SKM-1 (cell line): ENCODE measurements at regions not wholly inside any gene's neighbourhood (a gene's known extent, or its start where the extent isn't known, plus 50 kb on each side); places are given as distances from the start of the nearest gene placed in this dataset.

Experiments
- DNase-seq: peaks from one replicate; lab custom pipeline; 2025; ENCODE audit not compliant: unreplicated experiment; lab: John Stamatoyannopoulos, UW

- no peak for DNase-seq
These were observed 140.3 kb upstream of the TCF21 start for GRCh38 chr6:133748628-133749027.

- no peak for DNase-seq
These were observed 139.5 kb upstream of the TCF21 start for GRCh38 chr6:133749427-133749826.

- no peak for DNase-seq
These were observed 136.8 kb upstream of the TCF21 start for GRCh38 chr6:133752129-133752528.

GRCh38 chr6:133753756-133754155, 135.2 kb upstream of the TCF21 start:
- no peak for DNase-seq

- DNase-seq: no peak
These were observed 134.6 kb upstream of the TCF21 start for GRCh38 chr6:133754298-133754697.

- no peak for DNase-seq
These were observed 132.7 kb upstream of the TCF21 start for GRCh38 chr6:133756078-133756695.

GRCh38 chr6:133757335-133757734, 131.6 kb upstream of the TCF21 start:
- DNase-seq: no peak

GRCh38 chr6:133758815-133759335, 130.0 kb upstream of the TCF21 start:
- DNase-seq: no peak

- DNase-seq: no peak
These were observed 129.4 kb upstream of the TCF21 start for GRCh38 chr6:133759524-133759923.

GRCh38 chr6:133761706-133762105, 127.2 kb upstream of the TCF21 start:
- no peak for DNase-seq

GRCh38 chr6:133764008-133764753, 124.7 kb upstream of the TCF21 start:
- DNase-seq: no peak

GRCh38 chr6:133764754-133765208, 124.1 kb upstream of the TCF21 start:
- DNase-seq: no peak

- no peak for DNase-seq
These were observed 121.4 kb upstream of the TCF21 start for GRCh38 chr6:133767357-133767970.

- no peak for DNase-seq
These were observed 120.1 kb upstream of the TCF21 start for GRCh38 chr6:133768656-133769295.

GRCh38 chr6:133769463-133769862, 119.5 kb upstream of the TCF21 start:
- DNase-seq: no peak

- no peak for DNase-seq
These were observed 116.3 kb upstream of the TCF21 start for GRCh38 chr6:133772567-133772966.

- no peak for DNase-seq
These were observed 115.1 kb upstream of the TCF21 start for GRCh38 chr6:133773776-133774175.

GRCh38 chr6:133774356-133774755, 114.6 kb upstream of the TCF21 start:
- no peak for DNase-seq

- no peak for DNase-seq
These were observed 110.3 kb upstream of the TCF21 start for GRCh38 chr6:133778414-133779130.

- no peak for DNase-seq
These were observed 108.8 kb upstream of the TCF21 start for GRCh38 chr6:133779916-133780695.
